Body of pancreas (tissue), 4 donors: ENCODE measurements at regions not wholly inside any gene's neighbourhood (a gene's known extent, or its start where the extent isn't known, plus 50 kb on each side); places are given as distances from the start of the nearest gene placed in this dataset.

ENCODE experiments used
- ATAC-seq: fragments of 150-250 bp; one replicate; pipeline ENCODE4 v1.9.1; 2016
- DNase-seq, 4 donors: peaks; one replicate each; pipeline ENCODE4 v3.0.0-alpha.2; 2019
- H3K27ac ChIP-seq, 4 donors: fragments of 200-600 bp; sonication (generic); 1 replicate in 3 of 4; 2 replicates in 1 of 4; pipeline versions ENCODE4 v1.5.1 to v1.6.1; 2016 to 2019; ENCODE audit warnings: mild to moderate bottlenecking in 1 of 4, mixed read lengths in 1 of 4, moderate library complexity in 1 of 4
- H3K27me3 ChIP-seq, 2 donors: fragments of 200-600 bp; sonication (generic); one replicate each; pipeline ENCODE4 v1.6.0; 2016; ENCODE audit warnings: mild to moderate bottlenecking in 1 of 2
- H3K36me3 ChIP-seq, 2 donors: fragments of 200-600 bp; sonication (generic); replicated peaks in 1 of 2; 2 replicates each; pipeline ENCODE4 v1.5.1; 2016; ENCODE audit warnings: low read depth in 2 of 2; ENCODE audit not compliant: insufficient read depth in 1 of 2
- H3K4me1 ChIP-seq: fragments of 200-600 bp; sonication (generic); one replicate; pipeline ENCODE4 v1.6.0; 2016
- H3K4me3 ChIP-seq, 2 donors: fragments of 200-600 bp; sonication (generic); 1 replicate in 1 of 2; 2 replicates in 1 of 2; pipeline ENCODE4 v1.5.1; 2016 to 2019
- H3K9me3 ChIP-seq, 3 donors: fragments of 200-600 bp; sonication (generic); 1 replicate in 2 of 3; 2 replicates in 1 of 3; pipeline ENCODE4 v1.5.1; 2016
- POLR2A ChIP-seq, 3 donors: fragments of 450-650 bp; IDR thresholded peaks; one replicate each; pipeline ENCODE4 v1.6.1; 2016; ENCODE audit warnings: antibody characterized with exemption in 3 of 3, mild to moderate bottlenecking in 2 of 3
- WGBS, 2 donors: methylation state at CpG; one replicate each; pipeline ENCODE4 v1.1.5; 2017; 5-methylcytosine and 5-hydroxymethylcytosine counted together
- intact Hi-C: fragments of 100-400 bp; cut with DNase I; formaldehyde crosslinking; loops from one replicate; pipeline ENCODE4 v1.15.1; 2023
- TF ChIP-seq, protein P1 (sequence below), 7 experiments: fragments of 450-650 bp in 4 of 7; fragments of 200-600 bp in 3 of 7; sonication (generic) in 3 of 7; IDR thresholded peaks; one replicate each; pipeline ENCODE4 v1.5.1; 2016 to 2019; ENCODE audit warnings: antibody characterized with exemption in 7 of 7

DNA sequence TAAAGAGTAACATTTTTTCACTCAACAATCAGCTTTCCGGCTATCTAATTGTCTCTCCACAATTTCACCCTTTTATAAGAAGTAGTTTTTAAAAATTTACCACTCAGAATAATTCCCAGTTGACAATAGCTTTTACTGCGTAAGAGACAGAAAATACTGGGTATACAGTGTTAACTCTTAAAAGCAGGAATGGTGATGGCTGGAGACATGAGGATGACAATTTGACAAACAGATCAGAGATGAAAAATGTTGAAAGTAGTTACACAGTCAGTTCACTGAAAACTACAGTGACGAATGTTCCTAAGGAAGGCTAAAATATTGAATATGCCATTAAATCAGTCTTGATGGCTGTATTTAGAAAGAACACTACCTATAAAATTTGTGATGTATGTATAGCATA lies 1146.8 kb upstream of the B3GALT2 start:
- intact Hi-C loops: no loop called here
- ATAC-seq: no peak
- 64 to 76% methylated on average over 3 of the region's 3 CpGs for WGBS, 2 donors

DNA sequence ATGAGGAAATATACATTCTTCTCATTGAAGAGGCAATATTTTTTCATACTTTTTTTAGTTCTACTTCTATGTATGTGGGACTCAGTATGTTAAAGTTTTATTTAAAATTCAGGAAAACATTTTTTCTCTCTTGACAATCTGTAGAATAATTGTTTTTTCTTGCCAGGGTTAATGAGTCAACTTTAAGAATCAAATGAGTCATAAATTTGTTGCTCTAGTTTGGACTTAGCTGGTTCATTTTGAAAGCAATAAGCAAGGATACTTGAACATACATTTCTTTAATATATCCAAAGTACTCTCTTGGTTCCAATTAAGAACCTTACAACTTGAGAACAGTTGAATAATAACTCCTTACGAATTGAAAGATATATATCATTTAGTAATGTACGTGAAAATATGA lies 1145.3 kb upstream of the B3GALT2 start:
- Histone ChIP-seq H3K27me3 (no peaks in the 10 kb centered on the region), H3K27ac (no peak overlapping the region), H3K4me3 (no peak overlapping the region), H3K4me1 (no peaks in the 10 kb centered on the region), H3K36me3 (no peaks in the 10 kb centered on the region), H3K9me3 (no peaks in the 10 kb centered on the region)
- ATAC-seq (no peak), DNase-seq (no peak)
- no peak for TF ChIP-seq POLR2A (IDR thresholded peaks at IDR 0.05)
- TF ChIP-seq, protein P1, sequence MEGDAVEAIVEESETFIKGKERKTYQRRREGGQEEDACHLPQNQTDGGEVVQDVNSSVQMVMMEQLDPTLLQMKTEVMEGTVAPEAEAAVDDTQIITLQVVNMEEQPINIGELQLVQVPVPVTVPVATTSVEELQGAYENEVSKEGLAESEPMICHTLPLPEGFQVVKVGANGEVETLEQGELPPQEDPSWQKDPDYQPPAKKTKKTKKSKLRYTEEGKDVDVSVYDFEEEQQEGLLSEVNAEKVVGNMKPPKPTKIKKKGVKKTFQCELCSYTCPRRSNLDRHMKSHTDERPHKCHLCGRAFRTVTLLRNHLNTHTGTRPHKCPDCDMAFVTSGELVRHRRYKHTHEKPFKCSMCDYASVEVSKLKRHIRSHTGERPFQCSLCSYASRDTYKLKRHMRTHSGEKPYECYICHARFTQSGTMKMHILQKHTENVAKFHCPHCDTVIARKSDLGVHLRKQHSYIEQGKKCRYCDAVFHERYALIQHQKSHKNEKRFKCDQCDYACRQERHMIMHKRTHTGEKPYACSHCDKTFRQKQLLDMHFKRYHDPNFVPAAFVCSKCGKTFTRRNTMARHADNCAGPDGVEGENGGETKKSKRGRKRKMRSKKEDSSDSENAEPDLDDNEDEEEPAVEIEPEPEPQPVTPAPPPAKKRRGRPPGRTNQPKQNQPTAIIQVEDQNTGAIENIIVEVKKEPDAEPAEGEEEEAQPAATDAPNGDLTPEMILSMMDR (IDR thresholded peaks at IDR 0.05): no peak
- 51 to 53% methylated on average over 2 of the region's 2 CpGs for WGBS, 2 donors
- intact Hi-C loops: no loop called here

More for the DNA sequence above, 1146.8 kb upstream of the B3GALT2 start:
- H3K27me3 ChIP-seq: no peaks in the 10 kb centered on the region
- no peaks in the 10 kb centered on the region for H3K4me1 ChIP-seq
- H3K27ac ChIP-seq: no peak overlapping the region
- no peak overlapping the region for H3K4me3 ChIP-seq
- no peaks in the 10 kb centered on the region for H3K36me3 ChIP-seq
- H3K9me3 ChIP-seq: no peaks in the 10 kb centered on the region
- no peak for DNase-seq
- TF ChIP-seq, protein P1 (IDR thresholded peaks at IDR 0.05): no peak
- no peak for TF ChIP-seq POLR2A (IDR thresholded peaks at IDR 0.05)

DNA sequence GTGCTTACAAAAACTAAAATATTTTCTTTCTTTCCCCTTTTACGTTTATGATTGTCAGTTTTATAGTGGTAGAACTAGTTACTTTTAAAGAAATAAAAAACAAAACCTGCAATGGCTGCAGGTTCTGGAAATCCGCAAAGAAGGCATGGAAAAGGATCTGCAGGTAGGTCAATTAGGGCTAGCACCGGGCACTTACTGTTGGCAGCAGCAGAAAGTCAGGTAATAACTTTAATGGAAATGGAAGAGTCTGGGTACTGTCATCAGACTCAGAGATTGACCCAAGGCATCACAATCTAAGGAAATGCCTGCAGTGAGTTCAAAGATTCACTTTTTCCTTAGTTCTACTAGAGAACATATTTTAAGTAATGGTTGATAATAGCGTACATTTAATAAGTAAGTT lies 1136.3 kb upstream of the B3GALT2 start:
- WGBS, 2 donors: 62 to 70% methylated on average over 4 of the region's 4 CpGs
- Histone ChIP-seq H3K27me3 (no peaks in the 10 kb centered on the region), H3K4me3 (no peak overlapping the region), H3K9me3 (no peaks in the 10 kb centered on the region), H3K27ac (no peak overlapping the region), H3K4me1 (no peaks in the 10 kb centered on the region), H3K36me3 (no peaks in the 10 kb centered on the region)
- DNase-seq: no peak
- ATAC-seq: no peak
- TF ChIP-seq POLR2A (IDR thresholded peaks at IDR 0.05): no peak
- intact Hi-C loops: no loop called here

DNA sequence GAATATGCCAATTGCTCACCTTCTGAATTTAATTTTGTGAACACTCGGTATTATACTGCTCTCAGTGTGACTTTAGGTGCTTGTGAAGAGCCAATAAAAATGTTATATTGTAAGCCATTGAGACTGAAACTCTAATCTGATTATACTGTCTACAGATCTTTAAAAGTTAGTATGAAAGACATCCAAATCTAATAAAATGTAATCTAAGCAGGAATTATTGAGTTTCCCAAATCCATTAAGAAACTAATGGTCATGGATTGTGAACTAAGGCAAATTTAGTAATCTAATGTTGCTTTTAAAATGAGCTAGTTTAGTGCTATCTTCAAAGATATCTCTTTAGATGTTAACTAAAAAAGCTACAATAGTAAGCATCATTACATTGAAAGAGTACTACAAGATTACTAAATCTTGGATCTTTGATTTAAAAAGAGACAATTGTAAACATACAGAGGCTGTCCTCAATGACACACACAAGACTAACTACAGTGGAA lies 1132.4 kb upstream of the B3GALT2 start:
- 50% methylated on average over 1 of the region's 1 CpG for WGBS, 2 donors
- intact Hi-C loops: no loop called here
- Histone ChIP-seq H3K27me3 (no peaks in the 10 kb centered on the region), H3K27ac (no peak overlapping the region), H3K4me3 (no peak overlapping the region), H3K9me3 (no peaks in the 10 kb centered on the region), H3K36me3 (no peaks in the 10 kb centered on the region), H3K4me1 (no peaks in the 10 kb centered on the region)
- DNase-seq (no peak), ATAC-seq (no peak)
- no peak for TF ChIP-seq POLR2A (IDR thresholded peaks at IDR 0.05)
- TF ChIP-seq, protein P1 (IDR thresholded peaks at IDR 0.05): no peak

DNA sequence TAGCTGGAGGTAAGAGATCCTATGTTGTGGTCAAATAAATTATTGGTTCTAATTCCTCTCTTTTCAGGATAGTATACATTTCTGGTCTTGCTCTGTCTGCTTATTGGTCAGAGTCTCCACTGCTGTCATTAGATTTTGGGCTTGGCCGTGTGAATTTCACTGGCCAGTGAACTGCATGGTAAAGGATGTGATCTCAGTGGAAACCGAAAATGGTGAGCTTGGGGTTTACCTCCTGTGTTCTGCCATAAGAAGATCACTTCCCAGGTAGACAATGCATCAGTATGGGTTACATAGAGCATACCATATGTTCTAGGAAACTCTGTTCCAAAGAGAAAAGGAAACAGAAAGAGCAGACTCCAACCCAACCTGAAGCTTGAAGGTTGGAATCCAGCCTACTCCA lies 1123.3 kb upstream of the B3GALT2 start:
- WGBS, 2 donors: 56 to 81% methylated on average over 2 of the region's 2 CpGs
- no peaks in the 10 kb centered on the region for H3K9me3 ChIP-seq
- no peak for ATAC-seq

DNA sequence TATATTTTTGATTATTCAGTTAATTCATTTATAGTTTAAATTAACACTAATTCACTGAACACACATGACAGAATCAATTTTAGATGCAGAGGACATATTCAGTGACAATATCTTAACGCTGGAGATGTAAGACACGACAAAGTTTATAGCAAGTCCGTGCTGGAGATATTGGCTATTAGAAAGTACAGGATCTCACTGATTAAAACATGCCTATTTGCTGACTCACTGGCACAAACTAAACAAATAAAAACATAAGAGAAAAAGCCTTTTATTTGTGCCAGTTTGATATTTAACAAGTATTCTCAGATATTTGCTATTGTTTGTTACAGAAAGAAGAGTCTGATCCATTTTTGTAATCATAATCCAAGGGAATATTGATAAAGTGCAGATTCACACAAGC lies 1122.9 kb upstream of the B3GALT2 start:
- H3K27ac ChIP-seq: no peak overlapping the region
- no peaks in the 10 kb centered on the region for H3K4me1 ChIP-seq
- H3K27me3 ChIP-seq: no peaks in the 10 kb centered on the region
- H3K36me3 ChIP-seq: no peaks in the 10 kb centered on the region
- TF ChIP-seq, protein P1 (IDR thresholded peaks at IDR 0.05): no peak
- no peak for TF ChIP-seq POLR2A (IDR thresholded peaks at IDR 0.05)
- no peak overlapping the region for H3K4me3 ChIP-seq
- DNase-seq (no peak), ATAC-seq (no peak)
- 46 to 58% methylated on average over 3 of the region's 3 CpGs for WGBS, 2 donors
- intact Hi-C loops: no loop called here
- H3K9me3 ChIP-seq: no peaks in the 10 kb centered on the region

More for the DNA sequence above, 1123.3 kb upstream of the B3GALT2 start:
- Histone ChIP-seq H3K27ac (no peak overlapping the region), H3K4me3 (no peak overlapping the region), H3K4me1 (no peaks in the 10 kb centered on the region), H3K36me3 (no peaks in the 10 kb centered on the region), H3K27me3 (no peaks in the 10 kb centered on the region)
- no peak for DNase-seq
- no peak for TF ChIP-seq POLR2A (IDR thresholded peaks at IDR 0.05)
- intact Hi-C loops: no loop called here
